ENCODE measurements at regions not wholly inside any gene's neighbourhood (a gene's known extent, or its start where the extent isn't known, plus 50 kb on each side); places are given as distances from the start of the nearest gene placed in this dataset.

GRCh38 chr9:73565026-73565425 is 413.4 kb downstream of the ANXA1 start:
- DNase-seq = no peak
- Histone ChIP-seq H3K36me3 (replicated peaks) (no peaks in the 10 kb centered on the region), H3K4me3 (ENCODE audit: low read depth, low read length) (no peak overlapping the region), H3K27ac (no peak overlapping the region), H3K27me3 (replicated peaks) (no peaks in the 10 kb centered on the region)
- TF ChIP-seq, protein P1, sequence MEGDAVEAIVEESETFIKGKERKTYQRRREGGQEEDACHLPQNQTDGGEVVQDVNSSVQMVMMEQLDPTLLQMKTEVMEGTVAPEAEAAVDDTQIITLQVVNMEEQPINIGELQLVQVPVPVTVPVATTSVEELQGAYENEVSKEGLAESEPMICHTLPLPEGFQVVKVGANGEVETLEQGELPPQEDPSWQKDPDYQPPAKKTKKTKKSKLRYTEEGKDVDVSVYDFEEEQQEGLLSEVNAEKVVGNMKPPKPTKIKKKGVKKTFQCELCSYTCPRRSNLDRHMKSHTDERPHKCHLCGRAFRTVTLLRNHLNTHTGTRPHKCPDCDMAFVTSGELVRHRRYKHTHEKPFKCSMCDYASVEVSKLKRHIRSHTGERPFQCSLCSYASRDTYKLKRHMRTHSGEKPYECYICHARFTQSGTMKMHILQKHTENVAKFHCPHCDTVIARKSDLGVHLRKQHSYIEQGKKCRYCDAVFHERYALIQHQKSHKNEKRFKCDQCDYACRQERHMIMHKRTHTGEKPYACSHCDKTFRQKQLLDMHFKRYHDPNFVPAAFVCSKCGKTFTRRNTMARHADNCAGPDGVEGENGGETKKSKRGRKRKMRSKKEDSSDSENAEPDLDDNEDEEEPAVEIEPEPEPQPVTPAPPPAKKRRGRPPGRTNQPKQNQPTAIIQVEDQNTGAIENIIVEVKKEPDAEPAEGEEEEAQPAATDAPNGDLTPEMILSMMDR (IDR thresholded peaks at IDR 0.05; ENCODE audit: low read depth, low read length, missing control alignments) = no peak
- in situ Hi-C loops (cut with HindIII; ENCODE audit: low pct_ligation_motif_present, low sequenced_read_pairs) = no loop called here

- Histone ChIP-seq H3K27ac (no peak overlapping the region), H3K27me3 (replicated peaks) (no peaks in the 10 kb centered on the region), H3K4me3 (ENCODE audit: low read depth, low read length) (no peak overlapping the region), H3K36me3 (replicated peaks) (no peaks in the 10 kb centered on the region)
- DNase-seq = peak; percentile 4
- TF ChIP-seq, protein P1 (IDR thresholded peaks at IDR 0.05; ENCODE audit: low read depth, low read length, missing control alignments) = peak; percentile 89
- in situ Hi-C loops (cut with HindIII; ENCODE audit: low pct_ligation_motif_present, low sequenced_read_pairs) = no loop called here
Observed at GRCh38 chr9:73565833-73566465, 414.3 kb downstream of the ANXA1 start.

GRCh38 chr9:73566627-73567026 is 415.0 kb downstream of the ANXA1 start:
- TF ChIP-seq, protein P1 (IDR thresholded peaks at IDR 0.05; ENCODE audit: low read depth, low read length, missing control alignments) = no peak
- in situ Hi-C loops (cut with HindIII; ENCODE audit: low pct_ligation_motif_present, low sequenced_read_pairs) = no loop called here
- Histone ChIP-seq H3K36me3 (replicated peaks) (no peaks in the 10 kb centered on the region), H3K27ac (no peak overlapping the region), H3K4me3 (ENCODE audit: low read depth, low read length) (no peak overlapping the region), H3K27me3 (replicated peaks) (no peaks in the 10 kb centered on the region)
- DNase-seq = no peak

GRCh38 chr9:73573235-73573634 is 421.6 kb downstream of the ANXA1 start:
- TF ChIP-seq, protein P1 (IDR thresholded peaks at IDR 0.05; ENCODE audit: low read depth, low read length, missing control alignments) = no peak
- H3K27me3 ChIP-seq (replicated peaks) = no peaks in the 10 kb centered on the region
- no peaks in the 10 kb centered on the region for H3K36me3 ChIP-seq (replicated peaks)
- in situ Hi-C loops (cut with HindIII; ENCODE audit: low pct_ligation_motif_present, low sequenced_read_pairs) = no loop called here
- DNase-seq = no peak
- H3K4me3 ChIP-seq (ENCODE audit: low read depth, low read length) = no peak overlapping the region
- H3K27ac ChIP-seq = no peak overlapping the region

DNA sequence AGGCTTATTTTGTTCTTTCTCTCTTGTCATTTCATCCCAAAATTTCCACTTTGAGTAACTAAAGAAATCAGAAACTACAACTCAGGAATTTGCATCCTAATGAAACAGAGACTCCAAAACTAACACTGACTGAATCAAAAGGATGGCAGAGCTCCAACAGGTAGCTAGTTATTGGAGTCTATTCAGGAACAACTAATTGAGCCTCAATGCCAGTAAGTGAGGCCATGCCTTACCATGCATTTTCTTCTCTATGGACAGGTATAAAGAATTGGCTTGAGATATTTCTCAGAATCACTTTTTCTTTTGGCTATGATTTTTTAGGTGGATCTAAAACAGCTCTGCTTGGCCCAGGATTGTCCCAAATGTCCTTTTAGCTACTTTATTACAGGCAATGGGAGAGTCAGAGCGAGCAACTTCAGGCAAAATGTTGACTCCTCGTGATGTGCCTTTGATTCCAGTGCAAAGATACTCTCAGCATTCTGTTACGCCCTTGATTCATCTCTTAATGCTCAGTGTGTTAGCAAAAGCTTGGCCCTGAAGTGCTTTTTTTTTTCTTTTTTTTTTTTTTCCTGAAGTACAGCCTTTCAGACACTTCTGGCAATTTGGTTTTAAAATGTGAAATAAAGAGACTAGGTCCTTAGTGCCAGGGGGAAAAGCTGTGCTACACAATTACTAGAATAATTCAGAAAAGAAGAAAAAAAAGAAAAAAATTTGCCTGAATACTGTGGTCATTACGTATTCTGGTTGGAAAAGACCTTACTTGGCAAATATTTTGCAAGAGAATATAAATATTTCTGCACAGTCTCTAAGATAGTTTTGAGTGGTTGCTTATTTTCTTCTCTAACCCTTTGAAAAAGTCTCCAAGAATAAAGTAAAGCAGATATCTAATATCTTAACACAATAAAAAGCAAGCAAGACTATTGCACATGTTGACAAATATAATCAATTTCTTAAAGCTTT is 423.7 kb downstream of the ANXA1 start:
- no peak overlapping the region for H3K27ac ChIP-seq
- in situ Hi-C loops (cut with HindIII; ENCODE audit: low pct_ligation_motif_present, low sequenced_read_pairs) = no loop called here
- no peak overlapping the region for H3K4me3 ChIP-seq (ENCODE audit: low read depth, low read length)
- no peaks in the 10 kb centered on the region for H3K36me3 ChIP-seq (replicated peaks)
- TF ChIP-seq, protein P1 (IDR thresholded peaks at IDR 0.05; ENCODE audit: low read depth, low read length, missing control alignments) = no peak
- no peak for DNase-seq
- H3K27me3 ChIP-seq (replicated peaks) = no peaks in the 10 kb centered on the region

Data from brain microvascular endothelial cell (primary cell).